Thymus (tissue), 11 donors: ENCODE measurements at regions not wholly inside any gene's neighbourhood (a gene's known extent, or its start where the extent isn't known, plus 50 kb on each side); places are given as distances from the start of the nearest gene placed in this dataset.
A peak's percentile ranks its signal among the peaks of the same experiment; 100 is the strongest.

Source experiments
- DNase-seq, 9 donors: peaks; one replicate each; pipeline ENCODE4 v3.0.0-alpha.2; 2013; ENCODE audit warnings: low spot score in 9 of 9, low read depth in 6 of 9, missing footprints in 1 of 9
- H3K27ac ChIP-seq, 2 donors: one replicate each; pipeline ENCODE4 v1.5.1; 2013; ENCODE audit warnings: control low read depth in 1 of 2, low read depth in 1 of 2, low read length in 1 of 2, mild to moderate bottlenecking in 1 of 2, moderate library complexity in 1 of 2
- H3K27me3 ChIP-seq, 2 donors: one replicate each; pipeline ENCODE4 v1.5.1; 2013; ENCODE audit warnings: low read length in 1 of 2; ENCODE audit not compliant: control insufficient read depth in 2 of 2, insufficient read depth in 1 of 2
- H3K36me3 ChIP-seq, 2 donors: one replicate each; pipeline ENCODE4 v1.5.1; 2013; ENCODE audit warnings: low read length in 1 of 2, mild to moderate bottlenecking in 1 of 2, moderate library complexity in 1 of 2; ENCODE audit not compliant: control insufficient read depth in 2 of 2, insufficient read depth in 2 of 2
- H3K4me1 ChIP-seq, 2 donors: one replicate each; pipeline ENCODE4 v1.5.1; 2013; ENCODE audit warnings: low read length in 2 of 2; ENCODE audit not compliant: control insufficient read depth in 2 of 2, insufficient read depth in 2 of 2
- H3K4me3 ChIP-seq, 2 donors: one replicate each; pipeline ENCODE4 v1.5.1; 2013; ENCODE audit warnings: low read length in 2 of 2, control low read depth in 1 of 2, mild to moderate bottlenecking in 1 of 2
- H3K9me3 ChIP-seq, 2 donors: one replicate each; pipeline ENCODE4 v1.5.1; 2013; ENCODE audit warnings: low read length in 1 of 2, mild to moderate bottlenecking in 1 of 2; ENCODE audit not compliant: control insufficient read depth in 2 of 2, insufficient read depth in 1 of 2
- WGBS: extraction: QIAGEN DNeasy Blood & Tissue Kit; methylation state at CpG from one replicate; pipeline ENCODE4 v1.1.7; 2013; 5-methylcytosine and 5-hydroxymethylcytosine counted together
- donor health status: healthy.

- Histone ChIP-seq H3K4me3 (no peak overlapping the region), H3K27me3 (no peaks in the 10 kb centered on the region), H3K4me1 (no peaks in the 10 kb centered on the region), H3K9me3 (no peaks in the 10 kb centered on the region), H3K36me3 (no peaks in the 10 kb centered on the region), H3K27ac (no peak overlapping the region)
- peak in 3 of 9 donors; percentile 13 to 48 (median 22) for DNase-seq
- 33% methylated on average over 2 of the region's 2 CpGs for WGBS
Measured at GRCh38 chr3:70811880-70812279, 499.4 kb upstream of the MDFIC2 start.

GRCh38 chr3:70808881-70809280 is 496.4 kb upstream of the MDFIC2 start:
- Histone ChIP-seq H3K4me1 (no peaks in the 10 kb centered on the region), H3K4me3 (no peak overlapping the region), H3K9me3 (no peaks in the 10 kb centered on the region), H3K27me3 (no peaks in the 10 kb centered on the region), H3K27ac (no peak overlapping the region), H3K36me3 (no peaks in the 10 kb centered on the region)
- no peak for DNase-seq
- WGBS: 88% methylated on average over 1 of the region's 1 CpG

GRCh38 chr3:70806556-70806955 is 494.1 kb upstream of the MDFIC2 start:
- no peak overlapping the region for H3K4me3 ChIP-seq
- no peaks in the 10 kb centered on the region for H3K9me3 ChIP-seq
- DNase-seq: no peak
- no peak overlapping the region for H3K27ac ChIP-seq
- WGBS: 97% methylated on average over 7 of the region's 7 CpGs
- H3K27me3 ChIP-seq: no peaks in the 10 kb centered on the region
- H3K36me3 ChIP-seq: no peaks in the 10 kb centered on the region
- no peaks in the 10 kb centered on the region for H3K4me1 ChIP-seq

GRCh38 chr3:70806021-70806420 is 493.6 kb upstream of the MDFIC2 start:
- DNase-seq: no peak
- Histone ChIP-seq H3K4me1 (no peaks in the 10 kb centered on the region), H3K36me3 (no peaks in the 10 kb centered on the region), H3K27ac (no peak overlapping the region), H3K9me3 (no peaks in the 10 kb centered on the region), H3K4me3 (no peak overlapping the region), H3K27me3 (no peaks in the 10 kb centered on the region)
- WGBS: 95% methylated on average over 6 of the region's 6 CpGs

- Histone ChIP-seq H3K27me3 (no peaks in the 10 kb centered on the region), H3K4me3 (no peak overlapping the region), H3K36me3 (no peaks in the 10 kb centered on the region), H3K9me3 (no peaks in the 10 kb centered on the region), H3K4me1 (no peaks in the 10 kb centered on the region), H3K27ac (no peak overlapping the region)
- DNase-seq: no peak
- 92% methylated on average over 6 of the region's 6 CpGs for whole genome bisulfite sequencing
Measured at GRCh38 chr3:70805061-70805889, 492.8 kb upstream of the MDFIC2 start.

- DNase-seq: no peak
- Histone ChIP-seq H3K27ac (no peak overlapping the region), H3K9me3 (no peaks in the 10 kb centered on the region), H3K4me1 (no peaks in the 10 kb centered on the region), H3K4me3 (no peak overlapping the region), H3K27me3 (no peaks in the 10 kb centered on the region), H3K36me3 (no peaks in the 10 kb centered on the region)
- WGBS: 96% methylated on average over 2 of the region's 2 CpGs
Measured at GRCh38 chr3:70803891-70804290, 491.5 kb upstream of the MDFIC2 start.

- Histone ChIP-seq H3K27me3 (no peaks in the 10 kb centered on the region), H3K9me3 (no peaks in the 10 kb centered on the region), H3K27ac (no peak overlapping the region), H3K4me3 (no peak overlapping the region), H3K36me3 (no peaks in the 10 kb centered on the region), H3K4me1 (no peaks in the 10 kb centered on the region)
- 67% methylated on average over 2 of the region's 2 CpGs for WGBS
- no peak for DNase-seq
Measured at GRCh38 chr3:70803319-70803718, 490.9 kb upstream of the MDFIC2 start.

- Histone ChIP-seq H3K4me3 (no peak overlapping the region), H3K27ac (no peak overlapping the region), H3K27me3 (no peaks in the 10 kb centered on the region), H3K4me1 (no peaks in the 10 kb centered on the region), H3K9me3 (no peaks in the 10 kb centered on the region), H3K36me3 (no peaks in the 10 kb centered on the region)
- DNase-seq: peak in 1 of 9 donors; percentile 2
- 59% methylated on average over 2 of the region's 2 CpGs for WGBS
Measured at GRCh38 chr3:70800951-70801350, 488.5 kb upstream of the MDFIC2 start.

GRCh38 chr3:70789878-70790277 is 477.4 kb upstream of the MDFIC2 start:
- H3K27ac ChIP-seq: no peak overlapping the region
- 96% methylated on average over 2 of the region's 2 CpGs for WGBS
- no peaks in the 10 kb centered on the region for H3K9me3 ChIP-seq
- DNase-seq: no peak
- H3K4me1 ChIP-seq: no peaks in the 10 kb centered on the region
- H3K4me3 ChIP-seq: no peak overlapping the region
- H3K36me3 ChIP-seq: no peaks in the 10 kb centered on the region
- H3K27me3 ChIP-seq: no peaks in the 10 kb centered on the region
